WTC11 (cell line): ENCODE measurements at regions not wholly inside any gene's neighbourhood (a gene's known extent, or its start where the extent isn't known, plus 50 kb on each side); places are given as distances from the start of the nearest gene placed in this dataset.

Experiments
- ATAC-seq: fragments of 200-7000 bp; cut with Tn5 transposase; 2 replicates; pipeline ENCODE4 v1.10.0; 2021; ENCODE audit warnings: mild to moderate bottlenecking, moderate library complexity
- CTCF ChIA-PET: fragments of 300-600 bp; sonication (Branson Sonifier 250); formaldehyde crosslinking; loops from one replicate; lab custom pipeline; 2021; ENCODE audit warnings: antibody characterized with exemption; lab: Charles Lee
- POLR2A ChIA-PET: fragments of 350-600 bp; sonication (Branson Sonifier 250); formaldehyde crosslinking; loops from one replicate; lab custom pipeline; 2021; ENCODE audit warnings: antibody characterized with exemption; lab: Charles Lee
- DNase-seq: peaks from one replicate; pipeline ENCODE4 v3.0.0; 2021; ENCODE audit warnings: low spot score
- H3K27ac Mint-ChIP-seq: 2 replicates; pipeline ENCODE4 v1.8.0; 2021; ENCODE audit warnings: mixed read lengths
- H3K27me3 Mint-ChIP-seq: 2 replicates; pipeline ENCODE4 v1.8.0; 2021; ENCODE audit warnings: low read depth, mild to moderate bottlenecking, moderate library complexity, mixed read lengths
- H3K36me3 Mint-ChIP-seq: 2 replicates; pipeline ENCODE4 v1.8.0; 2021; ENCODE audit warnings: mixed read lengths
- H3K4me1 Mint-ChIP-seq: 2 replicates; pipeline ENCODE4 v1.8.0; 2022; ENCODE audit warnings: mixed read lengths
- H3K4me3 Mint-ChIP-seq: 2 replicates; pipeline ENCODE4 v1.8.0; 2021; ENCODE audit warnings: mild to moderate bottlenecking, moderate library complexity, mixed read lengths
- H3K9me3 Mint-ChIP-seq: 2 replicates; pipeline ENCODE4 v1.8.0; 2021; ENCODE audit warnings: mixed read lengths
- AR ChIP-seq: fragments of 250-450 bp; sonication (Bioruptor Pico); IDR thresholded peaks from 2 replicates; pipeline ENCODE4 v1.9.0; 2021; ENCODE audit warnings: mild to moderate bottlenecking
- ARID4B ChIP-seq: sonication (generic); formaldehyde crosslinking; IDR thresholded peaks from 2 replicates; pipeline ENCODE4 v1.8.0; 2023; ENCODE audit warnings: missing genetic modification reagents, mild to moderate bottlenecking, borderline replicate concordance
- ATF1 ChIP-seq: sonication (generic); formaldehyde crosslinking; IDR thresholded peaks from 2 replicates; pipeline ENCODE4 v1.8.1; 2023; ENCODE audit warnings: mild to moderate bottlenecking, moderate library complexity, missing genetic modification reagents
- E2F4 ChIP-seq: sonication (generic); formaldehyde crosslinking; IDR thresholded peaks from 2 replicates; pipeline ENCODE4 v1.8.1; 2022; ENCODE audit warnings: low read depth, mild to moderate bottlenecking, moderate library complexity, missing genetic modification reagents, borderline replicate concordance
- ELF4 ChIP-seq: sonication (generic); formaldehyde crosslinking; IDR thresholded peaks from 2 replicates; pipeline ENCODE4 v1.8.1; 2022; ENCODE audit warnings: low read depth, mild to moderate bottlenecking, moderate library complexity, missing genetic modification reagents
- EMX1 ChIP-seq: fragments of 250-450 bp; sonication (Bioruptor Pico); IDR thresholded peaks from 2 replicates; pipeline ENCODE4 v1.8.0; 2021; ENCODE audit warnings: mild to moderate bottlenecking
- FOXJ3 ChIP-seq: sonication (generic); formaldehyde crosslinking; IDR thresholded peaks from 2 replicates; pipeline ENCODE4 v1.9.0; 2021; ENCODE audit warnings: missing genetic modification reagents, mild to moderate bottlenecking, borderline replicate concordance
- FOXK1 ChIP-seq: sonication (generic); formaldehyde crosslinking; IDR thresholded peaks from 2 replicates; pipeline ENCODE4 v1.8.0; 2022; ENCODE audit warnings: mild to moderate bottlenecking, moderate library complexity, missing genetic modification reagents
- GRHL2 ChIP-seq: fragments of 250-450 bp; sonication (Bioruptor Pico); IDR thresholded peaks from 2 replicates; pipeline ENCODE4 v1.8.0; 2022; ENCODE audit warnings: mild to moderate bottlenecking, moderate library complexity; ENCODE audit not compliant: insufficient replicate concordance, severe bottlenecking
- GTF2I ChIP-seq: fragments of 250-450 bp; sonication (Bioruptor Pico); conservative IDR thresholded peaks from 2 replicates; pipeline ENCODE4 v1.4.0; 2021; ENCODE audit warnings: mild to moderate bottlenecking
- HMGA2 ChIP-seq: fragments of 250-450 bp; sonication (Bioruptor Pico); IDR thresholded peaks from 2 replicates; pipeline ENCODE4 v1.4.0; 2021; ENCODE audit warnings: mild to moderate bottlenecking, moderate library complexity
- IRF2 ChIP-seq: sonication (generic); formaldehyde crosslinking; IDR thresholded peaks from 2 replicates; pipeline ENCODE4 v1.8.0; 2022; ENCODE audit warnings: low read depth, missing genetic modification reagents, borderline replicate concordance
- MAX ChIP-seq: sonication (generic); formaldehyde crosslinking; IDR thresholded peaks from 2 replicates; pipeline ENCODE4 v1.8.0; 2022; ENCODE audit warnings: mild to moderate bottlenecking, missing genetic modification reagents
- MYBL2 ChIP-seq: sonication (generic); formaldehyde crosslinking; IDR thresholded peaks from 2 replicates; pipeline ENCODE4 v1.8.1; 2023; ENCODE audit warnings: mild to moderate bottlenecking, moderate library complexity, missing genetic modification reagents
- NFE2L1 ChIP-seq: sonication (generic); formaldehyde crosslinking; IDR thresholded peaks from 2 replicates; pipeline ENCODE4 v1.8.1; 2023; ENCODE audit warnings: missing genetic modification reagents
- SMAD4 ChIP-seq: sonication (generic); formaldehyde crosslinking; IDR thresholded peaks from 2 replicates; pipeline ENCODE4 v1.8.0; 2022; ENCODE audit warnings: mild to moderate bottlenecking, missing genetic modification reagents
- SOX15 ChIP-seq: fragments of 250-450 bp; sonication (Bioruptor Pico); IDR thresholded peaks from 2 replicates; pipeline ENCODE4 v1.9.0; 2021; ENCODE audit warnings: mild to moderate bottlenecking
- SP1 ChIP-seq: sonication (generic); formaldehyde crosslinking; conservative IDR thresholded peaks from 2 replicates; pipeline ENCODE4 v1.8.1; 2022; ENCODE audit warnings: missing genetic modification reagents
- TEAD4 ChIP-seq: sonication (generic); formaldehyde crosslinking; IDR thresholded peaks from 2 replicates; pipeline ENCODE4 v1.8.0; 2022; ENCODE audit warnings: mild to moderate bottlenecking, missing genetic modification reagents
- USF2 ChIP-seq: sonication (generic); formaldehyde crosslinking; IDR thresholded peaks from 2 replicates; pipeline ENCODE4 v1.8.1; 2023; ENCODE audit warnings: mild to moderate bottlenecking, missing genetic modification reagents, moderate library complexity
- ZNF219 ChIP-seq: sonication (generic); formaldehyde crosslinking; IDR thresholded peaks from 2 replicates; pipeline ENCODE4 v1.8.0; 2023; ENCODE audit warnings: missing genetic modification reagents, mild to moderate bottlenecking, borderline replicate concordance
- ZNF232 ChIP-seq: sonication (generic); formaldehyde crosslinking; IDR thresholded peaks from 2 replicates; pipeline ENCODE4 v1.8.0; 2022; ENCODE audit warnings: mild to moderate bottlenecking, missing genetic modification reagents
- ZNF317 ChIP-seq: sonication (generic); formaldehyde crosslinking; IDR thresholded peaks from 2 replicates; pipeline ENCODE4 v1.8.1; 2023; ENCODE audit warnings: low read depth, mild to moderate bottlenecking, moderate library complexity, missing genetic modification reagents, borderline replicate concordance
- ZNF416 ChIP-seq: fragments of 250-450 bp; sonication (Bioruptor Pico); IDR thresholded peaks from 2 replicates; pipeline ENCODE4 v1.9.0; 2021; ENCODE audit warnings: mild to moderate bottlenecking, inconsistent platforms
- ZNF512 ChIP-seq: sonication (generic); formaldehyde crosslinking; IDR thresholded peaks from 2 replicates; pipeline ENCODE4 v1.8.1; 2022; ENCODE audit warnings: missing genetic modification reagents, borderline replicate concordance
- ZNF671 ChIP-seq: fragments of 250-450 bp; sonication (Bioruptor Pico); IDR thresholded peaks from 2 replicates; pipeline ENCODE4 v1.8.0; 2021; ENCODE audit warnings: mild to moderate bottlenecking

- DNase-seq: no peak
- Mint-ChIP-seq H3K27ac (no peak overlapping the region), H3K9me3 (peaks cover 4% of the 10 kb centered on the region; the same call in 1 of the 2 replicates), H3K27me3 (no peaks in the 10 kb centered on the region), H3K36me3 (no peaks in the 10 kb centered on the region), H3K4me1 (no peaks in the 10 kb centered on the region), H3K4me3 (no peak overlapping the region)
- TF ChIP-seq IRF2 (CRISPR knock-in tag) (no peak), MYBL2 (CRISPR knock-in tag) (no peak), ELF4 (CRISPR knock-in tag) (no peak), FOXJ3 (CRISPR knock-in tag) (no peak), ZNF416 (CRISPR knock-in tag) (no peak), SP1 (no peak), ZNF219 (CRISPR knock-in tag) (no peak), GTF2I (CRISPR knock-in tag) (no peak), HMGA2 (CRISPR knock-in tag) (no peak), NFE2L1 (CRISPR knock-in tag) (no peak), ZNF317 (CRISPR knock-in tag) (no peak), GRHL2 (no peak), TEAD4 (CRISPR knock-in tag) (no peak), AR (CRISPR knock-in tag) (no peak), MAX (CRISPR knock-in tag) (no peak)
- CTCF ChIA-PET: no interaction called here
- POLR2A ChIA-PET: no interaction called here
- ATAC-seq: no peak
Observed at GRCh38 chr5:25955337-25955736, 1083.0 kb downstream of the CDH9 start.

- Mint-ChIP-seq H3K9me3 (peaks cover 12% of the 10 kb centered on the region), H3K27me3 (no peaks in the 10 kb centered on the region), H3K4me1 (peaks cover 8% of the 10 kb centered on the region), H3K27ac (no peak overlapping the region), H3K4me3 (no peak overlapping the region), H3K36me3 (no peaks in the 10 kb centered on the region)
- ATAC-seq (no peak), DNase-seq (no peak)
- POLR2A ChIA-PET: no interaction called here
- CTCF ChIA-PET: no interaction called here
- TF ChIP-seq USF2 (CRISPR knock-in tag) (no peak), ATF1 (CRISPR knock-in tag) (no peak), SOX15 (CRISPR knock-in tag) (no peak), SMAD4 (no peak), EMX1 (CRISPR knock-in tag) (no peak), E2F4 (CRISPR knock-in tag) (no peak), ZNF232 (CRISPR knock-in tag) (no peak), FOXK1 (no peak), ZNF671 (CRISPR knock-in tag) (no peak), ELF4 (CRISPR knock-in tag) (no peak), ARID4B (CRISPR knock-in tag) (no peak), ZNF512 (CRISPR knock-in tag) (no peak)
Observed at GRCh38 chr5:25950681-25951080, 1087.7 kb downstream of the CDH9 start.
